ENCODE measurements at regions not wholly inside any gene's neighbourhood (a gene's known extent, or its start where the extent isn't known, plus 50 kb on each side); places are given as distances from the start of the nearest gene placed in this dataset.

DNA sequence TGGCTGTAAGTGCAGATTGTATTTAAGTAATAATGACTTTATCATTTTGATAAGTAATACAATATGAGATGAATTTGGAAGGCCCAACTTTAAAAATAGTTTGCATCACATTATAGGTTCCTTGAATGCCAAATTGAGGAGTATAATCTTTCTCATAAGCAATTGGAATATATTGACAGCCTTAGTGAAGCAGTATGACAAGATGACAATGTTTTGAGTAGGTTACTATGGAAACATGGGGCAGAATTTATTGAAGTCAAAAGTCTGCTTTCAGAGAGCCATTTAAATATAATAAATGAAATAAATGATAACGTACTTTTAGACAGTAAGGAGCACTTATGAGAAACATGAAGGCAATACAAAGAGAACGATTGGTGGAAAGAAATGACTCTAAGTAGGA lies 776.4 kb downstream of the TECRL start:
- no peak for DNase-seq (ENCODE audit: low spot score)

DNA sequence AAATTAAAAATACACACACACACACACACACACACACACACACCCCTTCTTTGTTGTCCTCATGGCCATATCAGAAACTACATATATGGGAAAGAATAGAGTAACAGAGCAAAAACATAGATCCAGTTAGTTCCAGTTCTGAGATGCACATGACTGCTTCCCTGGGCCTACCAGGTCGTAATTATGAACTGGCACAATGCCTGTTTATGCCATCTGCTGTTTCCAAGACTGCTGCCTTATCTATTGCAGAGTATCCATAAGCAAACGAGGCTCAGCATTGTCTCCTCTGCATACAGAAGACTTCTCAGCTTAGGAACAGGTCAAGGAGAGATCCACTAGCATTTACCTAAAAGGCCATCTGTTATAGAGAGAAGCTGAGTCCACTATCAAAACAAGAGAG lies 789.0 kb downstream of the TECRL start:
- DNase-seq (ENCODE audit: low spot score): no peak

GRCh38 chr4:63619771-63620170 lies 789.5 kb downstream of the TECRL start:
- DNase-seq (ENCODE audit: low spot score): no peak

DNA sequence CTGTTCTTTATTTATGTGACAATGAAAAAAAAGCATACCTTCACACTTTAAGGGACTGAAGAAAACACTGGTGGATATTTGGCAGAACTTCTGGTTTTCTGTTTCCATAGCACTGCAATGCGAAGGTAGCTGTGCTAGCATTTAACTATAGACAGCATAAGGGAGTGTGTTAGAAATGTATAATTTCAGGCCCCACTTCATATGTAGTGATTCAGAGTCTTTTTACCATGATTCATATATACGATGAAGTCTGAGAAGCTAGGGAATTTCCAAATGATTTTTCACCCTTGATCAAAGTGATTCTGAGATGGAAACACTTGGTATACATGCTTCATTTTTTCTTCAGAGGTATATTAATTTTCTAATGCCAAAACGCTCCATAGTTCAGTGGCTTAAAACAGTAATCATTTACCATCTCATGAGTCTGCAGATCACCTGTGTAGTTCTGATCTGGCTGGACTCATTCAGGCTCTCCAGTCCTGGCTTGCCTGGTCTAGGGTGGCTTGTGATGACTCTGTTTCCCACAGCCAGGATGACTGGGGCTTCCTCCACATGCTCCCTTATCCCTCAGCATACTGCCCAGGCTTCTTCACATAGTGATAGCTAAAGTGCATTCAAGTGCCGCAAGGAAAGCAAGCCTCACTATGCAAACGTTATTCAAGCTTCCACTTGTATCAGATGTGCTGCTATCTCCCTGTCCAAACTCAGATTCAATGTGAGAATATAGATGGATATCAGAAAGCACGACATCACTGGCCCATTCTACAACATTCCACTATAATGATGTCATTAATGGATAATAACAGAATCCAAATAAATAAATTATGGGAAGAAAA lies 790.1 kb downstream of the TECRL start:
- no peak for DNase-seq (ENCODE audit: low spot score)

DNA sequence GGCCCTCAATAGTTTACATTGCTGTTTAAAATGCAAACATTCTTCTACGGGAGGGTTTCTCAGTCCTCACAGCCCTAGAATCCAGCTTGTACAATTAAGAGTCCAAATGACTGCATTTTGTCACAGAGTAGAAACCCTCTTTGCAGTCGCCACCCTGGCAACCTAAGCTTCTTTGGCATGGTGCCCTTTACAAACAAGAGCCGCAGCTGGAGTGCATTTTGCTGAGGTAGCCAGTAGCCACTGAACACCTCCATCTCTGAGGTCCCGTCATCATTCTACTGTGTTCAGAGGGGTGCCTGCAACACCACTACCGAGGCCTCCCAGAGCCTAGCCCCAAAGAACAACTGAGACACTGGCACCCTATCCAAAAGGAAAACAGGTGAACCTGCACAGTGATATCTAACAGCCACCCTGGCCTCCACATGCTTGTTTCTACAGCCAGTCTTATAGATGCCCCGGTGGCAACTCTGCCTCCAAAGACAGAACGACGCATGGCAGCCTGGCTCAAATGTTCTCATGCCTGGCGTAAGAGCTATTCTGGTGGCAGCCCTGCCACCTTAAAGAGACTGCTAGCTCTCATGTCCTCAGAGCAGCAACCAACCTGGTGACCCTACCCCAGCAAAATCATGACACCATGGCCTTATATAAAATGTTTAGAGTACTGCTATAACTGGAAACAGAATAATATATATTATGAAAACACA lies 801.9 kb downstream of the TECRL start:
- DNase-seq (ENCODE audit: low spot score): no peak

DNA sequence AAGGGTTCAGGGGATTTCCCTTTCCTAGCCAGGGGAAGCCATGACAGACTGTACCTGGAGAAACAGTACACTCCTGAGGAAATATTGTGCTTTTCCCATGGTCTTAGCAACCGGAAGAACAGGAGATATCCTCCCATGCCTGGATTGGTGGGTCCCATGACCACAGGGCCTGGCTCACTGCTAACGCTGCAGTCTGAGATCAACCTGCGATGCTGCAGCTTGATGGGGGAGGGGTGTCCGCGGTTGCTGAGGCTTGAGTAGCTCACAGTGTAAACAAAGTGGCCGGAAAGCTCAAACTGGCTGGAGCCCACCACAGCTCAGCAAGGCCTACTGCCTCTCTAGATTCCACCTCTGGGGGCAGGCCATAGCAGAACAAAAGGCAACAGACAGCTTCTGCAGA lies 819.5 kb downstream of the TECRL start:
- no peak for DNase-seq (ENCODE audit: low spot score)

GRCh38 chr4:63583561-63583960 lies 825.7 kb downstream of the TECRL start:
- DNase-seq (ENCODE audit: low spot score): peak; percentile 22

DNA sequence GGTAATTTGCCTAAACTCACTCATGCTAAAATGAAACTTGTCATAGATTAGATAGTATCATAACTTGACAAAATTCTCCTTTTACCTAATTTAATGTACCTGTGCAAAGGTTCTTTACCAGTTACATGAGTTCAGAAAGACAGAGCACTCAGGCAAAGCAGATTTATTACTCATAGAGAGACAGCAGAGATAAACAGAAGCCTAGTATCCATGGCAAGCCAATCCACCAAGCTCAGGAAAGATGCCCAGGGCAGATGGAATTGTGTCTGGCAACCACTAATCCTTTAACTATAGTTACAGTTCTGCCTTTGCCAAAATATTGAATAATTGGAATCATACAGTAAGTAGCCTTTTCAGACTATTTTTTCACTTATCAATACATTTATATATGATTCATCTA lies 826.2 kb downstream of the TECRL start:
- DNase-seq (ENCODE audit: low spot score): peak; percentile 9

DNA sequence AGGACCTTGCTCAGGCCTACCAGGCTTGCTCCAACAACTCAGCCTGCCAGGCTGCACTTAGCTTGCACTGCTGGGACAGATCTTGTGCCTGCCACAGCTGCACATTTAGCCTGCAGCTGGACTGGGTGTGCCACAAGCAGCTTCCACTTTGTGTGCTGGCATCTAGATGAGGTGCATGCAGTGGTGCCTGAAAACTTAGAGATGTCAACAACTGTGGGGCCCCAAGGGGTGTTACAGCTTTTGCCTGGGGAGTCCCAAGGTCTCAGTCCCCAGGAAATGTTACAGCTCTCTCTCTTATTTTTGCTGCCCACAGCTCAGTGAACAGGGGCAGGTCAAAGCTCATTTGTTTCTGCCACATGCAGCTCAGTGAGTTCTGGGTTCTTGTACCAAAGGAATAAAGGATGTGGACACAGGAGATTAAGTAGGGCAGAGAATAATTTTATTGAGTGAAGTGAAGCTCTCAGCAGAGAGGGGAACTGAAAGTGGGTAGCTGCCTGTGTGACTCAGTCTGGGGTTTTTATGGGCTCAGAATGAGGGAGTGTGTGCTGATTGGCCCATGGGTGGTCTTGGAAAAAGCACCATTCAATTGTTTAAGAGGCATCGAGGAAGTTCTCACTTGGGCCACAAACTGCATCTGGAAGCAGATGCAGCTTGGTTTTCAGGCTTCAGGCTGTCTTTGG lies 828.3 kb downstream of the TECRL start:
- DNase-seq (ENCODE audit: low spot score): no peak

DNA sequence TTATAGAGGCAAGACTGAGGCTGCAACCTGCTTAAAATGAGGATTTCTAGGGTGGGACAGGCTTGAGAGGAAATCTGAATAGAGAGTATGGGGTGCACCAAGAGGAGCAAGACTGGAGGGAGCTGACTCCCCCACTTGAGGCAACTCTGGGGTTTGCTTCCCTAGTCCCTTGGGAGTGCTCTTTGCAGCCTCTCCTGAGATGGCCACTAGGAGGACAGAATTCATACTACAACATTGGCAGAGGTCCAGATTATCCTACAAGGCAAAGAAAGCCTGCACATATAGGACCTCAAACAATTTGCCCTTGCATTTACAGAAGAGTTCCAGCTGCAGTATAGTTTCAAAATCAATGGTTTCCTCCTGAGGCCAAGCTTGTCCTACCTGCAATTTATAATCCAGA lies 830.9 kb downstream of the TECRL start:
- no peak for DNase-seq (ENCODE audit: low spot score)

- DNase-seq (ENCODE audit: low spot score): no peak
Observed at GRCh38 chr4:63566658-63567057, 842.6 kb downstream of the TECRL start.

DNA sequence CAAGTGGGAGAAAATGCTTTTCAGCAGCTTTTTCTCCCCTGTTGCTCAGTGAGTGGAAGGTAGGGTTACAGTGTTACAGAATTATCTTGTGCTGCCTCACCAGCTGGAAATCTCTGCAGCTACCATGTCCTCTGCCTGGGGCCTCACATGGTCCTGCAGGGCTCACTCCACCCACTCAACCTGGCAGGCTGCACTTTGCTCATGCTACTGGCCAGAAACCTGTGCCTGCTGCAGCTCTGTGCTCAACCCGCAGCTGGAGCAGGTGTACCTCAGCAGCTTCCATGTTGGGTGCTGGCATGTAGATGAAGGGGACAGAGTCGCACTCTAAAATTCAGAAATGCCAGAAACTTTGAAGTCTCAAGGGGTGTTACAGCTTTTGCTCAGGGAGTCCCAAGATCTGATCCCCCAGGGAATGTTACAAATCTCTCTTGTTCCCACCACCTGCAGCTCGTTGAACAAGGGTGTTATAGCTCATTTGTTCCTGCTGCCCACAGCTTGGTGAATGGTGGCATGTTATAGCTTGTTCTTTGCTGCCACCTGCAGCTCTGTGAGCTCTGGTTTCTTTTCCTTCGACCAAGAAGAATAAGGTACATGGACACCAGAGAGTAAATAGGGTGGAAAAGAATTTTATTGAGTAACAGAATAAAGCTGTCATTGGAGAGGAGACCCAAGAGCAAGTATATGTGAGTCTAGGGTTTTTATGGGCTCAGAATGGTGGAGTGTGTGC lies 845.8 kb downstream of the TECRL start:
- no peak for DNase-seq (ENCODE audit: low spot score)

DNA sequence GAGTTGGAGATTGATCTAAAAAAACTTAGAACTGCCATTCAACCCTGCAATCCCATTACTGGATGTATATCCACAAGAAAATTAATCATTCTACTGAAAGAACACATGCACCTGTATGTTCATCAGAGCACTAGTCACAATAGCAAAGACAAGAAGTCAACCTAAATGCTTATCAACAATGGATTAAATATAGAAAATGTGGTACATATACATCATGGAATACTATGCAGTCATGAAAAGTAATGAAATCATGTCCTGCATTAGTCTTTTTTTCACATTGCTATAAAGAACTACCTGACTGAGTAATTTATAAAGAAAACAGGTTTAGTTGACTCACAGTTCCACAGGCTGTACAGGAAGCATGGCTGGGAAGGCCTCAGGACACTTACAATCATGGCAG lies 850.5 kb downstream of the TECRL start:
- no peak for DNase-seq (ENCODE audit: low spot score)

DNA sequence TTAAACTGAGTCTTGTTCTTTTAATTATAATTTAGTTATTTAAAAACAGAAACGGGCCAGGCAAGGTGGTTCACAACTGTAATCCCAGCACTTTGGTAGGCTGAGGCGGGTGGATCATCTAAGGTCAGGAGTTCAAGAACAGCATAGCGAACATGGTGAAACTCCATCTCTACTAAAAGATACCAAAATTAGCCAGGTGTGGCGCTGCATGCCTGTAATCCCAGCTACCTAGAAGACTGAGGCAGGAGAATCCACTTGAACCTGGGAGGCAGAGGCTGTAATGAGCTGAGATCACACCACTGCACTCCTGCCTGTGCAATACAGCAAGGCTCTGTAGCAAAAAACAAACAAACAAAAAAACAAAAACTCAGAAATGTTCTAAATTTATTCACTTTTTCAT lies 852.9 kb downstream of the TECRL start:
- DNase-seq (ENCODE audit: low spot score): no peak

DNA sequence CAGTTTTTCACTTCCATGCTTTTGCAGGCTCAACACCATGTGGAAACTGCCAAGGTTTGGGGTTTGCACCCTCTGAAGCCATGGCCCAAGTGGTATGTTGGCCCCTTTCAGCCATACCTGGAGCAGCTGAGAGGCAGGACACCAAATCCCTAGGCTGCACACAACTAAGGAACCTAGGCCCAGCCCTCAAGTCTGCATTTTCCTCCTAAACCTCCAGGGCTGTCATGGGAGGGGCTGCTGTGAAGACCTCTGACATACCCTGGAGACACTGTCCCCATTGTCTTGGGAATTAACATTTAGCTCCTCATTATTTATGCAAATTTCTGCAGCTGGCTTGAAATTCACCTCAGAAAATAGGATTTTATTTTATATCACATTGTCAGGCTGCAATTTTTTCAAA lies 856.1 kb downstream of the TECRL start:
- DNase-seq (ENCODE audit: low spot score): no peak

DNA sequence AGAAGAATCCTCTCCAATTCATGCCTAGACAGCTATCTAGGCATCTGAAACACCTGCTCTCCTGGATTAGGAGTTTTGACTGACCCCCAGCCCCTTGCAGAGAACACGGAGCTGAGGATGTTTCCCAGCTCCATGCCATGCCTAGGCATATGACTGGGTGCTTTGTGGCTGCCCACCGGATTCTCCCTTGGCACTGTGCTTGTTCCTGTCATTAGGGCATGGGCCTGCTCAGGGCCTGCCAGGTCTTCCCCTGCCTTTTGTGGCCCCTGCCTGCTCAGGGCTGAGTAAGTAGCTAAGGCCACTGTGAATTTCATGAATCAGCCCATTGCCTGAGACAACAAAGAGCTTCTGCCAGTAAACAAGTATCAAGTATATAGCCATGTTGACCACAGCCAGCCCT lies 867.4 kb downstream of the TECRL start:
- DNase-seq (ENCODE audit: low spot score): no peak

GRCh38 chr4:63529581-63530337 lies 879.5 kb downstream of the TECRL start:
- DNase-seq (ENCODE audit: low spot score): no peak

DNA sequence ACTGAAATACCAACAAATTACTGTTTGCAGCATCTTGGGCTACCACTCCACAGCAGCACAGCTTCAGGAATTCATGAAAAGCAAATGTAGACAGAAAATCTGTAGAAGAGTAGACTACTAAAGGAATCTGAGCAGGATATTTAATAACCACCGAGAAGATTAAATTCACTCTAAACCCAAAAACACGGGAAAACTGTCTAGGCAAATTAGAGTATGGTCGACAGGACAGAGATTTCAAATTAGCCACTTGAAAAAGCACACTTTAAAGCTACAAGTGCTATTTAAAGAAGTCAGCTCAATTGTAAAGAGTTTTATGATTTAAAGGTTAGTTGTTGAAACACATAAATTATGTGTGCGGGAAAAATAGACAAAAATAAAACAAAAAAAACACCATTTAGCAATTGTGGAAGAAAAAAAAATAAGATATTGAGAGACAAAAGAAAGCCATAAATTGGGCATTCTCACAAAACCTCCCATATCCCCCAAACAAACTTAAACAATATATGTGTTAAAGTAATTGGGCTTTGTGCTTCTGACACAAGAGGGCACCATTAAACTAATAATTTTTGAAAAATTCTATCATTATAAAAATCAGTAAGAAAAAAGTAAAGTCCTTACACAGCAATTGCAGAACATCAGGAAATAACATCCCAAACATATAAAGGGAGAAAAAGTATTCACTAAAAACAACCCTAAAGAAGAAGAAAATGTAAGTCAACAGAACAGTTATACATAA lies 880.8 kb downstream of the TECRL start:
- peak; percentile 32 for DNase-seq (ENCODE audit: low spot score)

GRCh38 chr4:63526251-63526650 lies 883.0 kb downstream of the TECRL start:
- DNase-seq (ENCODE audit: low spot score): no peak

- no peak for DNase-seq (ENCODE audit: low spot score)
Observed at GRCh38 chr4:63524764-63525163, 884.5 kb downstream of the TECRL start.

All from umbilical cord (tissue), 1 donor.